ENCODE measurements at regions not wholly inside any gene's neighbourhood (a gene's known extent, or its start where the extent isn't known, plus 50 kb on each side); places are given as distances from the start of the nearest gene placed in this dataset.

GRCh38 chr3:187971629-187972028 lies 182.3 kb upstream of the LPP start:
- TF ChIP-seq POLR2A (IDR thresholded peaks at IDR 0.05; ENCODE audit: extremely low read depth, insufficient read length) (no peak), CTCF (IDR thresholded peaks at IDR 0.05; ENCODE audit: low read depth, low read length) (no peak), MYC (IDR thresholded peaks at IDR 0.05; ENCODE audit: low read depth, low read length) (no peak)
- TF ChIP-seq, protein P1, sequence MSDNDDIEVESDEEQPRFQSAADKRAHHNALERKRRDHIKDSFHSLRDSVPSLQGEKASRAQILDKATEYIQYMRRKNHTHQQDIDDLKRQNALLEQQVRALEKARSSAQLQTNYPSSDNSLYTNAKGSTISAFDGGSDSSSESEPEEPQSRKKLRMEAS (IDR thresholded peaks at IDR 0.05; ENCODE audit: low read depth, low read length), result no peak
